GM12892 (cell line): ENCODE measurements at regions not wholly inside any gene's neighbourhood (a gene's known extent, or its start where the extent isn't known, plus 50 kb on each side); places are given as distances from the start of the nearest gene placed in this dataset.
"Not testable (repeated sequence)": the region's sequence is repeated elsewhere in the genome, so short reads cannot be mapped to it uniquely, and the experiment has no call there.

ENCODE experiments used
- DNase-seq: peaks from one replicate; pipeline ENCODE4 v3.0.0; 2011; ENCODE audit not compliant: insufficient read length
- FAIRE-seq: peaks from 2 replicates; lab custom pipeline; 2011; peaks lifted over from hg19 to GRCh38; lab: Jason Lieb, UNC
- POLR2A ChIP-seq: IDR thresholded peaks from 2 replicates; pipeline ENCODE4 v1.6.1; 2011; ENCODE audit warnings: low read depth, low read length, control low read depth
- POLR2AphosphoS5 ChIP-seq: IDR thresholded peaks from 2 replicates; pipeline ENCODE4 v1.6.1; 2011; ENCODE audit warnings: low read depth, low read length, control low read depth
- TAF1 ChIP-seq: IDR thresholded peaks from 2 replicates; pipeline ENCODE4 v1.6.1; 2011; ENCODE audit warnings: low read depth, mild to moderate bottlenecking, control low read depth, low read length, borderline replicate concordance

- DNase-seq: no peak
- no peak for FAIRE-seq
- TF ChIP-seq POLR2A (no peak), TAF1 (no peak), POLR2AphosphoS5 (no peak)
Observed at GRCh38 chr2:199216253-199216652, 241.5 kb downstream of the SATB2 start.

GRCh38 chr2:199207011-199207410 is 250.7 kb downstream of the SATB2 start:
- DNase-seq: no peak
- TF ChIP-seq POLR2A (no peak), POLR2AphosphoS5 (no peak), TAF1 (no peak)
- no peak for FAIRE-seq

- no peak for DNase-seq
- TF ChIP-seq POLR2AphosphoS5: no peak
- TF ChIP-seq POLR2A: no peak
- no peak for FAIRE-seq
Observed at GRCh38 chr2:199206536-199206935, 251.2 kb downstream of the SATB2 start.

- TF ChIP-seq TAF1 (no peak), POLR2A (no peak), POLR2AphosphoS5 (no peak)
- FAIRE-seq: no peak
- no peak for DNase-seq
Observed at GRCh38 chr2:199202964-199203363, 254.8 kb downstream of the SATB2 start.

GRCh38 chr2:199201539-199201938 is 256.2 kb downstream of the SATB2 start:
- DNase-seq (no peak), FAIRE-seq (no peak)
- TF ChIP-seq POLR2AphosphoS5 (no peak), POLR2A (no peak), TAF1 (no peak)

GRCh38 chr2:199199797-199200196 is 257.9 kb downstream of the SATB2 start:
- no peak for TF ChIP-seq POLR2AphosphoS5
- TF ChIP-seq TAF1: no peak
- TF ChIP-seq POLR2A: no peak
- DNase-seq: no peak
- no peak for FAIRE-seq

GRCh38 chr2:199197448-199197847 is 260.3 kb downstream of the SATB2 start:
- DNase-seq: no peak
- TF ChIP-seq POLR2AphosphoS5: no peak
- TF ChIP-seq TAF1: no peak
- TF ChIP-seq POLR2A: no peak
- FAIRE-seq: no peak

GRCh38 chr2:199196686-199197085 is 261.1 kb downstream of the SATB2 start:
- no peak for FAIRE-seq
- DNase-seq: no peak
- TF ChIP-seq POLR2AphosphoS5 (no peak), POLR2A (no peak), TAF1 (no peak)

GRCh38 chr2:199195927-199196502 is 261.7 kb downstream of the SATB2 start:
- DNase-seq (no peak), FAIRE-seq (no peak)
- TF ChIP-seq TAF1: no peak
- no peak for TF ChIP-seq POLR2AphosphoS5
- TF ChIP-seq POLR2A: no peak

- TF ChIP-seq TAF1 (no peak), POLR2A (no peak), POLR2AphosphoS5 (no peak)
- DNase-seq: no peak
- FAIRE-seq: no peak
Observed at GRCh38 chr2:199191461-199191860, 266.3 kb downstream of the SATB2 start.

GRCh38 chr2:199189229-199189628 is 268.5 kb downstream of the SATB2 start:
- TF ChIP-seq TAF1 (no peak), POLR2A (no peak), POLR2AphosphoS5 (no peak)
- FAIRE-seq: no peak
- DNase-seq: no peak

GRCh38 chr2:199186301-199186751 is 271.4 kb downstream of the SATB2 start:
- no peak for FAIRE-seq

GRCh38 chr2:199185174-199185573 is 272.6 kb downstream of the SATB2 start:
- not testable (repeated sequence) for FAIRE-seq, DNase-seq

More at GRCh38 chr2:199186301-199186751, 271.4 kb downstream of the SATB2 start:
- TF ChIP-seq TAF1 (no peak), POLR2AphosphoS5 (no peak), POLR2A (no peak)
- no peak for DNase-seq
